GM21367 (cell line): ENCODE measurements at regions not wholly inside any gene's neighbourhood (a gene's known extent, or its start where the extent isn't known, plus 50 kb on each side); places are given as distances from the start of the nearest gene placed in this dataset.
"Not testable (repeated sequence)": the region's sequence is repeated elsewhere in the genome, so short reads cannot be mapped to it uniquely, and the experiment has no call there.

Source experiments
- ATAC-seq: cut with Tn5 transposase; IDR thresholded peaks from one replicate; pipeline ENCODE4 v1.9.1; 2021; ENCODE audit not compliant: unreplicated experiment

DNA sequence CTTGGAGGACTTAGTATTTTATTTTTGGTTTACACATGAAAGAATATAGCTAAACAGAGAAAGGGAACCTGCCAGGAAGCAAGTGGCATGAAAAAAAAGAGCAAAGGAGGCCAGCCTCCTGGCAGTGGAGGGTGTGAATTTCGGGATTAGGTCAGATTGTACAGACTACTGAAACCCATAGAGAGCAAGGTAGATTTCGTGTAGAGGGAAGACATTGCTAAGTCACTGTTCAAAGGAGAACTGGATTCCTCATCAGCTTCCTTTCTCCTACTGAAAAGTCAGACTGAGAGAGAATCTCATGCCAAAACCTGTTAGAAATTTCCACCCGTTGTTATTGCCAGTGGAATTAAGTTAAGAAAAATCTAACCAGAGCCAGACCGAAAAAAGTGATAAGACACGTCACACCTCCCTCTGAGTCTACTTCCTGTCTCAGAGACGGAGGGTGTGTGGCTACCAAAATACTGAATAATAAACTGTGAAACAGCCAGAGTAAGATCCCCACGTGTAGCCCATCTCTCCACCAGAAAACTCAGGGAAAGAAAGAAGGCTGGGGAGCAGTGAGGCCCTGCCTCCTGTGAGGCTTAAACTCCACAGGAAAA, 118.8 kb downstream of the SKIDA1 start:
- ATAC-seq: no peak

DNA sequence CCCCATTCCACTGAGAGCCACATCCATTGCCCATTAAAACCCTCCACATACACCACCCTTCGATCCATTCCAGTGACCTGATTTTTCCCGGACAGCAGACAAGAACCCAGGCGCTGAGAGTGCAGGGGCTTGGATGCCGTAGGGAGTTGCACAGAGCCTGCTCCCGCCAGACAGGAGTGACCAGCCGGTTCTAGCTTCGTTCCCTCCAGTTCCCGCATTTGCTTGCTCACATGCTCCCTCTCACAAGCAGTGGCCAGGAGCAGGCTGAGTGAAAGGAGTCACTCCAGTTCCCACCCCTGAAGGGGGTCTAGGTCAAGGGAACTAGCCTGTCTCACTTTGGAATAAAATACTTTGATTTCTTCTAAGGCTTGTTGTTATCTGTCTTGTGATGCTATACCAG, 119.5 kb downstream of the SKIDA1 start:
- ATAC-seq: no peak

DNA sequence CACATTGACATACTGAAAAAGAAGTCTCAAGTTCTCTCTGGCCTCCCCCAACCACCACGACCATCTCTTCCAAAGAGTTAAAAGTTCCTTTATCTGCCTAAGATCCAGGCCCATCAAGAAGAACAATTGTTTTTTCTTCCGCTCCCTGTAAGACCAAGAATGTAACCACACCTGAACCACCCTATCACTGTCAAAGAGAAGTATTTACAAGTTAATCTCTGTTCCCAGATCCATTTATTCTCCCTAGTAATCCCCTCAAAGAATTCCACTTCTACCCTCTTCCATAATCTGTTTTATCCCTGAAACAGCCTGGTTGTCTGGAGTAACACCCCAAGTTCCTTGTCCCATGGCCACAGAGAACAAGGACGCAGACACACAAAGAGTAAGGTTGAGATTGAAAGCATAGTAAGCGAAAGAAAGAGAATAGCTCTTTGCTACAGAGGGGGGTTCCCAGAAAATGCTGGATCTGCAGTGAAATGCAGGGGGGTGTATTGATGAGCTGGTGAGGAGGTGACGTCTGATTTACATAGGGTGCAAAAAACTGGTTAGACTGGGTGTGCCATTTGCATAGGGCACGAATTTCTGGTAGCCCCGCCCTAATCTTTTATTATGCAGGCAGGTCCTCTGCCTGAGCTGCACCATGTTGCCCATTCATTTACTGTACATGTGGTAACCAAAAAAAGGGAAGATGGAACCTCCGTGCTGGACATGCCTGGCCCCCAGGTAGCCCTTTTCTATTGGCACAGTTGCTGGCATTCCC, 122.0 kb downstream of the SKIDA1 start:
- no peak for ATAC-seq

DNA sequence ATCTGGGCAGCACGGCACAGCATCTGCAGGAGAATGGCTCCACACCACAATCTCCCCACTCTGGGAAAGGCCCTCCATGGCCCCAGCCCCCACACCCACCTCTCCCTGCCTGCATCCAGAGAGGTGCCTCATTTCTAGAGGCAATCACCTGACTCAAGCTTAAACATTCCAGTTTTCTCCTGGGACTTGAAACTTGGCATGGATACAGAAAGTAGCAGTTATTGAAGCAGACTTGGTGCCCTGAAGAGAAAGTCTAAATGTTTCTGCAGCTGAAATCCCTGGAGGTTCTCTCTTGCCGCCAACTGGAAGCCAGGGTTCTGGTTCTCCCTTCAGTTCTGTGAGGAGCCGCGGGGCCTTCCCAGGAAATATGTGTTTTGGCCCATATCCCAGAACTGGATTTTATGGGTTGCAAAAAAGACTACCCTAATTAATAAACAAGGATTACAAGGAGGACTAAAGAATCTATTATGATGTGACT, 122.8 kb downstream of the SKIDA1 start:
- no peak for ATAC-seq

DNA sequence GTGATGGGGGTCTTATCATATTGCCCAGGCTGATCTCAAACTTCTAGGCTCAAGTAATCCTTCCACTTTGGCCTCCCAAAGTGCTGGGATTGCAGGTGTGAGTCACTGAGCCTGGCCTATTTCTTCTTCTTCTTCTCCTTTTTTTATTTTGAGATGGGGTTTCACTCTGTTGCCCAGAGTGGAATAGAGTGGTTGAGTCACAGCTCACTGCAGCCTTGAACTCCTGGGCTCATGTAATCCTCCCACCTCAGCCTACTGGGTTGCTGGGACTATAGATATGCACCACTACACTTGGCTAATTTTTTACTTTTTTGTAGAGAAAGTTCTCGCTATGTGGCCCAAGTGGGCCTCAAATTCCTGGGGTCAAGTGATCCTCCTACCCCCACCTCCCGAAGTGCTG, 124.3 kb downstream of the SKIDA1 start:
- ATAC-seq: no peak

DNA sequence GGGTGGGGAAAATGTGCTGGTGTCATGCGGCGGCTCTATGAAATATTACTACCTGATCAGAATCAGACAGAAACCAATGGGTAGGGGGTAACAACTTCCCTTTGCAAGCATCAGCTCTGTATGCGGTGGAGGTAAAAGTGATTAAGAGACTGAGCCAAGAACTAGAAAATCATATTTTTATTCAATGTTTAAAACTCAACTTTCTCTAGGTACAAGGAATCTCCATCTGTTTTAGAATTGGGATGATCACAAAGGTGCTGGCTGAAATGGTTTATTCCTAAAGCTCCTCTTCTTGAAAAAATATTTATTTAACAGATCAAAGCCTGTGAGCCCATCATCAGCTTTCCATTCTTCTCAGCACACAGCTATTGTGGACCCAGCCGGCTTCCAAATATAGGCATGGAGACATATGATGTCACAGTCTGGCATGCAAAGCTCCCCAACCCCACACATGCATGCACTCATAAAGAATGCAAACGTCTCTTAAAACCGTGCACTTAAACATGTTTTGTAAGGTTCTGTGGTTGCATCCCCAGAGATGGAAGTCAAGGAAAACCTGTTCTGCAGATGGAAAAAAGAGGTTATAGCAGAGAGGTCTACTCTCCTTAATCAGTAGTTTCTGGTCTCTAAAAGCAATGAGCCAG, 126.0 kb downstream of the SKIDA1 start:
- ATAC-seq: no peak

DNA sequence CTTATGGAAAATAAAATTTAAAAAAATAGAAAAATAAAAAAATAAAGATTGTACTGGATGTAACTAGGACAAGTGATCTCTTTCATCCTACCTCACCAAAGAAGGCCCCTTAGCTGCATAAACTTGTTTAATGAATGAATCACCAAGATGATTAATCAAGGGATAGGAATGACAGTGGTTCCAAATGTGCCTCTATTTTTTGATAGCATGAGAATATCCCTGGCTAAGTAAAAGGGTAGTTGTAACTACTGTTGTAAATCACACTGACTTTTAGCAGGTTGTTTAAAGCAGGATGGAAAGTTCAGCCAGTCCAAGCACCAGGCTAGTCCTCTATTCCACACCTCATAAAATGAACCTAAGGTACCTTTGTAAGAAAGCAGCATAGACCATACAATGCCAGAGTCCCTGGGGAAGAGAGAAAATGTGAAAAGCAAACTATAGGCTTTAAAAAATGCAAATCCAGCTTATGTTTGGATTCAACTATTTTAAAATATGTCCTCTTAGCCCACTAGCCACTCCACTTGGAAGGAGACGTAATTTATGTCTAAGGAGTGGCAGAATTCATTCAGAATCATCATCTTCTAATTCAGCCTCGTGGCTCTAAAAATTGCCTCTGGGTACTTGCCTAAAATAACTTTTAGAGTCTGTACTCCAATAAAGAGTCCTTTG, 126.8 kb downstream of the SKIDA1 start:
- no peak for ATAC-seq

DNA sequence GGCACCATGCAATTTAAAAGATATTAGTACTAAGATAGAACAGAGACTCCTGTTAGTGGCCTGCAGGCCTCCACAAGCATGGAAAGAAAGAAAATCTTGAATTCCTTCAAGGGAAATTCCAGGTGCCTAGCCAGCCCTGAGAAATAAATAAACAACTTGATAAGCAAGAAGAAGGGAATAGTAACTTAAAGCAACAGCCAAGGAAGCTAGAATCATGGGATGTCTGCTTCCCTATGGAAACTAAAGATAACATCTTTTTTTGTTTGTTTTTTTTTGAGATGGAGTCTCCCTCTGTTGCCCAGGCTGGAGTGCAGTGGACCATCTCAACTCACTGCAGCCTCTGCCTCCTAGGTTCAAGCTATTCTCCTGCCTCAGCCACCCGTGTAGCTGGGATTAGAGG, 128.6 kb downstream of the SKIDA1 start:
- ATAC-seq: no peak

DNA sequence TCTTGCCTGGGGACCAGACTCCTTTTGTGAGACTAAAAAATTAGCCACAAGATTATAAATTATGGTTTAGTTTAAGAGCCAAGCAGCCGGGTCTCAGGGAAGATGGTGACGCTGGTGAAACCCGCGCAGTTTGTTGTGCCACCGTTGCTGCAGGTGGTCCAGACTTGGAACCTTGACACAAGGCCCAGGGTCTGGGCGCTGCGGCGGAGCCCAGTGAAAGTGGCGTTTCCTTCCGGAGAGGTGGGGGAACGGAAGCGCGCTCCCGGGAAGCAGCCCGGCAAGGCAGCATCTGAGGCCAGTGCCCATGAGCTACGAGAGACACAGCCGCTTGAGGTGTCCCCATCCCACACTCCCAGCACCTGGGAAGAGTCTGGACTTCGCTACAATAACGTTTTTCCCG, 131.6 kb downstream of the SKIDA1 start:
- no peak for ATAC-seq

DNA sequence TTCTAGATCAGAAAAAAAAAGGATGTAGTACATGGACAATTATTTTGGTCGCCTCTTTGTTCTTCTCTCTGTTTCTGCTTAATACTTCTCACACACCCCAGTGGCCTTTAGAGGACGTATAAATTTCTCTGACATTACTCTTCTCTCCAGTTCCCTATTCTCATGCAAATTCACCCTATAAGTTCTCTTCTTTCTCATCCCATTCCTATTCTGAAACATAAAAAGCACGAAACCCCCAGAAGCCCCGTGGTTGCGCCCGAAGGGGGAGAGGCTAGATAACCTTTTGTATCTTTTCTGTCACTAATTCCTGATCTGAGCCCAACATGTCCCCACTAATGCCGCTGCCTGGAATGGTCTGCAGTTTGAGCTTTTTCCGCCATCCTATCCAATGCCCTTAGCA, 136.9 kb downstream of the SKIDA1 start:
- ATAC-seq: no peak

DNA sequence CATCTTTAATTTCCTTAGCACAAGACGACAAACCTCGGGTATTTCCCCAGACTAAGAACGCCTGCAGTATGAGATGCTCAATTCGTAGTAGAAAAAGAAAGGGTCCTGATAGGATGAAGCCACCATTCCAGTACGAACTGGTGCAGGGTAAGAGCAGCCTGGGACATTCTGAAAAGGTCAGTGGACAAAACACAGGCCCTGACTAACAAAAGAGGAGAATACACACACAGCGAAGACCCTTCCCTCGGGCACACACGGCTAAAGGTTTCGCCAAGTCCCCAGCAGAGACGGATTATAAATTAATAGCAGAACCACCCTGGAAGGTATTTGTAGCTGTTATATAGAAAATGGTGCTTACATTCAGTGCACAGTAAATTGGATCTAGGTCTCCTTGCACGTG, 137.6 kb downstream of the SKIDA1 start:
- ATAC-seq: no peak

DNA sequence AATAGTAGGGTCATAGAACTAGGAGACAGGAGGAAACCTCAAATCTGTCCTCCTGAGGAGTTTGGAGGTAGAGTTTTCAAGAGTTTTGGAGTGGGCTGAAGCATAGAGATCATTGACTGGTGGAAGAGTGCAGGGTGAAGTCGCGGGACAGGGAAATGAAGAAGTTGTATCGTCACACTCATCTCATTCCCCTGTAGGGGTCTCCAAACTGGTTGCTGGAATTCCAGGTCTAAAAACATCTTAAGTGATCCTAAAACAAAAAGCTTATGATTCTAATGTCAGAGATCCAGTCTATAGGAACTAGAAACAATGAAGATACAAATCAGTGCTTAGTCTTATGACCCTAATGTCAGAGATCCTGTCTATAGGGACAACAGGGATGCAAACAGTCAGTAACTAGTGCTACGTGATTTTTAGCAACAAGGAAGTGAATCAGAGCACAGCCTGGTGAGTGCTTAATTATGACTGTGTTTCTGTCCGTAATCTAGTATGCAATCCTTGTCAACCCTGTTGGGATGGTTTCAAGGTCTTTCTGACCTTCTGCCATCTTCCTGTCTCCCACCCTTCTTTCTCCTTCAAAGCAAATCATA, 139.4 kb downstream of the SKIDA1 start:
- ATAC-seq: no peak

DNA sequence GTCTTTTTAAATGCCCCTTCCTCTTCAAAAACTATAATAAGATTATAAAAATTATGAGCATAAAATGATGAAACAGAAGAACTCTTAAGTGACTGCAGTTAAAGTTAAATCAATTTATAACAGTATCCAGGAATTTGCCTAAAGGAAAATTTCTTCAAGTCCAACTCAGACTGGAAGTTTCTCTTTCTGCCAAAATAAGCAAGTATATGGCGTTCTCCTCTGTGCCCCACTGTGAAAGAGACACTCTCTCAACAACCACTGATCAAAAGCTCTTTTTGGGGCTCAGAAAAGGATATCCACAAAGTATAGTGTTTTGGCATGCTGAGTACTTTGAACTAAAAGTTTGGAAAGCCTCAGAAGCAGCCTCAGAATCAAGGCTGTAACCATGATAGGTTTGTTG, 139.9 kb downstream of the SKIDA1 start:
- no peak for ATAC-seq

DNA sequence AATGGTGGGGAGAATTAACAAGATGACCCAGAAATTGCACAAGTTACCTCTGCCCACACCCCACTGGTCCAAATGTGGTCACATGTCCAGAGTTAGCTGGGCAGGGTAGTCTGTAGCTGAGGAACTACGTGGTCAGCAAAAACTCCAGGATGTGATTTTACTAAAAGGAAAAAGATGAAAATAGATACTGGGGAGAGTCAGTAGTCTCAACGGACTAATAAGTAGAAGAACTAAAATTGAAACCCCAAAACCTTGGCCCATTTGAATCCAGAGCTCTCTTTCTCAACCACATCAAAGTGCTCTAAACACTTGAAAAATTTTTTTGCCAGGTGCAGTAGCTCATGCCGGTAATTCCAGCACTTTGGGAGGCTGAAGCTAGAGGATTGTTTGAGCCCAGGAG, 146.3 kb downstream of the SKIDA1 start:
- no peak for ATAC-seq

DNA sequence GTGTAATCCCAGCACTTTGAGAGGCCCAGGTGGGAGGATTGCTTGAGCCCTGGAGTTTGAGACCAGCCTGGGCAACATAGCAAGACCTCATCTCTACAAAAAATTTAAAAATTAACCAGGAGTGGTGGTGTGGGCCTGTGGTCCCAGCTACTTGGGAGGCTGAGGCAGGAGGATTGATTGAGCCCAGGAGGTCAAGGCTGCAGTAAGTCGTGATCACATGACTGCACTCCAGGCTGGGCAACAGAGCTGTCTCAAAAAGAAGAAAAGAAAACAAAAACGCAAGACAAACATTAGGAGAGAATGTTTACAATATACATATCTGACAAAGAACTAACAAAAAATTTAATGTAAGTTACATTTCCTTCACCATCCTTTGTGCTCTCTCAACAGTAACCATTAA, 150.2 kb downstream of the SKIDA1 start:
- ATAC-seq: not testable (repeated sequence)

DNA sequence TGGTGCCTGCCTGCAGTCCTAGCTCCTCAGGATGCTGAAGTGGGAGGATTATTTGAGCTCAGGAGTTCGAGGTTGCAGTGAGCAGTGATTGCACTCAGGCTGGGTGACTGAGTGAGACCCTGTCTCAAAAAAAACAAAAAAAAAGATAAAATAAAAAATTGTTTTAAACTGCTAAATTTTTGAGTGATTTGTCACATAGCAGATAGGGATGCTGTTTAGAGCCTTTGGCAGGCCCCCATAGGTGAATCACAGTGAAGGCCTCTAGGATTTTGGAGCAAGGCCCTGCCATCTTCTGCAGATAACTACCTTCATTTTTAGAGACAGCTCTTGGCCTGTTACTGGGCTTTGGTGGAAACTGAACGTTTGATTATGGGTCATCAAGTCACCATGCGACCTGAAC, 151.6 kb downstream of the SKIDA1 start:
- not testable (repeated sequence) for ATAC-seq

DNA sequence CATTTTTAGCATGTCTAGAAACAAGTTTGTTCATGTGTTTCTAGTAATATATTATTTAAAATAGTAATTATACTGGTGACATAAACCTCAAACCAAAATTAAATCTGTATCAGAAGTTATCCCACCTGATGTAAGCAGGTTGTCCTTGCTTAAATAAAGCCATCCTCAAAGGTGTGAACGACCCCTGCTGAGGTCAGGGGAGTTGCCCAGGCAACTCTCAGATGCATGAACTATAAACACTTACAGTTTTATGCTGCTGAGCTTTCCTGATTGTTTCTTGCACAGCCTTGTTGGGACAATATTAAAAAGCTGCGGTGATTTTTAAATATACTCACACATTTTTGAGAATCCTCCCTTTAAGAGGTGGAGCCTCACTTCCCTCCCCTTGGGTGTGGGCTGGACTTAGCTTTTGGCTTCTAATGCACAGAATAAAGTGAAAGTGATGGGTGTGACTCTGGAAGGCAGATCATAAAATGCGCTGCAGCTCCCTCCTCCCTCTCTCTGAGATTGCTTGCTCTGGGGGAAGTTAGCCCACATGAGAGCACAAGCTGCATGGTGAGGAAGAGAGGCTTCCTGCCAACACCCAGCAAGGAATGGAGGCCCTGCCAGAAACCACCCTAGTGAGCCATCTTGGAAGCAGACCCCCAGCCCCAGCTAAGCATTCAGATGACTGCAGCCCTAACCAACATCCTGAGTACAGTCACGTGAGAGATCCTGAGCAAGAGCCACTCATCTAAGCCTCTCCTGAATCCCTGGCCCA, 152.7 kb downstream of the SKIDA1 start:
- ATAC-seq: peak; percentile 83

DNA sequence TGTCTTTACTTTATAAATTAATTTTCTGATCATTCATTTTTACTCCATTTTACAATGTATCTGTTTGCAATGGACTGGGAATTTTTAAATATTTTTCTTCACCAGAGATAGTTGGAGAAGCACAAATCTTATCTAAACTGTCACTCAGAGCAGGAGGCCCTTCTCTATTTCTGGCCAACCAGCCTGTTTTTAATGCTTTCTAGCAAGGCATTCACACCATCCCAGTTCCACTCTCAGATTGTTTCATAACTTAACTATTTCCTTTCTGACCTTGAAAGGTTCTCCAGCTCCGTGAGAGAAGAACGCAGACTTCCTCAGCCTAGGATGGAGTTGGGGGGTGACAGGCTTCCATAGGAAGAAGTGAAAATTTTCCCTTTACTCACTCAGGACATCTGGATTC, 155.8 kb downstream of the SKIDA1 start:
- no peak for ATAC-seq

DNA sequence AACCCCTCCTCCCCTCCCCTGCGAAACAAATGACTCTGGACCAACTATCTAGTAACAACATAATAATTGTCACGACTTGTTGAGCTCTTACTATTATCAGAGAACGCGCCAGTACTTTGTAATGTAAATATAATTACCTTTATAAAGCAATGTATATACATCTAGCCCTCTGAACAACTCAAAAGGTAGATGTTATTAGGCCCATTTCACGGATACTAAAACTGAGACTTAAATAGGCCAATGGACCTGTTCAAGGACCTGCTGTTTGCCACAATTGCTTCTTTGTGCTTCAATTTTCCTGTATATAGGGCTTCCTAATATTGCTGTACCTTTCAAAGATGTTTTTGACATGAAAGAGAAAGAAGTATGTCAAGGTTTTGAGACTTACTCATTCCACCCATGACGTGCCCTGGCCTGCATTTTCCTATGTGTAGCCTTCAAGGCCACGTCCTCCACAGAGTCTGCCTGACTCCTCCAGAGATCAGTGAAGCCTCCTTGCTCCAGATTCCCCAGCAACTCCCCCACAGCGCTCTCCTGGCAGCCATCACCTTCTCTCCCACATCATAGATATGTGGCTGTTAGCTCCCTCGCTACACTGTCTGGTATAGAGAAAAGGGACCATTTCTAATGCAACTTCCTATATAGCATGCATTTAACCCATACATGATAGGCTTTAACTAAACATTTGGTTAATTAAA, 156.6 kb downstream of the SKIDA1 start:
- no peak for ATAC-seq

DNA sequence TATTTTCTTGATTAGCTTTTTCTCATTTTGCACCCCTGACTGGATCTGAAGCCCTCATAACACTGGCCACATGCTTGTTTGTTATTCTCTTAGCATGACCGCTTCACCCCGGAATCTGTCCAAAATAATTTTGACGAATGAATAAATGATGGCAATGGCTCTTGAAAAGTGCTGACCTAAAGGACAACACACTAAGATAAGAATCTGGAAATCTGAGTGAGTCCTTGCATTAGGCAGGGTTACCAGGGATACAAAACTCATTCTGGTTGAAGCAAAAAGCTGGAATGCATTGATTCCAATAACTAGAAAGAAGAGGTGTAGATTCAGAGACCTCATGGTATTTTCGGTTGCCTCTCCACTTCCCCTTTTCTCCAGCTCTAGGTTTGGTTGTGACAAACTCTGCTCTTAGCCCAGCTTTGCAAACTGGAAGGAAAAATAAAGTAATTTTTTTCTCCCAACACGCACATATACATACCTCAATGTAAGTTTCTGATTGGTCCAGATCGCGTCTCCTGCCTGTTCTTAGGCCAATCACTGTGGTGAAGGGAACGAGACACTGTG, 157.4 kb downstream of the SKIDA1 start:
- peak; percentile 50 for ATAC-seq
